HG03469 (cell line): ENCODE measurements at regions not wholly inside any gene's neighbourhood (a gene's known extent, or its start where the extent isn't known, plus 50 kb on each side); places are given as distances from the start of the nearest gene placed in this dataset.
A peak's percentile ranks its signal among the peaks of the same experiment; 100 is the strongest.
"Not testable (repeated sequence)": the region's sequence is repeated elsewhere in the genome, so short reads cannot be mapped to it uniquely, and the experiment has no call there.

Source experiments
- ATAC-seq: cut with Tn5 transposase; IDR thresholded peaks from one replicate; pipeline ENCODE4 v1.9.1; 2021; ENCODE audit warnings: mild to moderate bottlenecking, moderate library complexity, moderate number of reproducible peaks; ENCODE audit not compliant: unreplicated experiment

DNA sequence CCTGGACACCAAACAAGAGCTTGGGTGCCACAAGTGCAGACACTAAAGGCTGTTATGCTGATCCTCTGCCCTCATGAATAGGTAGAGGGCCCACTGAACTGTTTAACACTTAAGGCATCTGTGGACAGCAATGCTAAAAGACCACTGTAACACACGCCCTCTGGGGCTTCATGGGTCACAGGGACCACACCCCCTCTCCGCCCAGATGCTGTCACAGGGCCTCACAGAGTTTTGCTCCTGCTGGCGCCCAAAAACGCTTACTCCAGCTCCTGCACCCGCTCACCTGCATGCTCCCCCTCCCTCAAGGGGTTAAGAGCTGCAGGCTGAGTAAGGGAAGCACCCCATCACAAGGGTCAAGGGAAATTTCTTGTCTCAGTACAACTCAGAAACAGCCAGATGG is 141.8 kb upstream of the NUDT4 start:
- ATAC-seq = no peak

DNA sequence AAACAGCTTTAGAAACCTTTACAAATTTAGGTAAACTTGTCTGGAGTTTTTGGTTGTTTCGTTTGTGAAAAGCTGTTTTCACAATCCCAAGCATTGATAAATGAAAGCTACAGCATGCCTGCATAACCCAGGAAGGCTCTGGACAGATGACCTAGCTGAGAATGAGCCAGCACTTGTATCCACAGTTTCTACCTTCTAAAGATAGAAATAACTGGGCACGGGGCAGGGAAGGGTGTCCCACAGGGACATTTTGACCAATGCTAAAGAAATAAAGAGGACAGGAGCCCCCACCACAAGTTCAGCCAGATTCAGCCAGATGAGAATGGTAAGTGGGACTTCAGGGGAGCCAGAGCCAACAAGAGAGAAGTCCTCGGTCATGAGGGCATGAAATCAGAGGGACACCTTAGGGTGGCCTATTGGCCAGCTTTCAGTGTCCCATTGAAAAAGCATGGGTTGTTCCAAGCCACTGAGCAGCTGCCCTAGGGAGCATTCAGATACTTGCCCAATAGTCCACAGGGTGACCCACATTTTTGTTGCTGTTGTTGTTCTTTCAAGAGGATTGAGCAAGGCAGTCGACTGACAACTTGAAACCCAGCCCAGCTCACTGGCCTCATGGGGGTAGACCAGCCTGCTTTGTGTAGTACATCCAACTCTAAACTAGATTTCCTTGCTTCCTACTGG is 140.3 kb upstream of the NUDT4 start:
- ATAC-seq = no peak

DNA sequence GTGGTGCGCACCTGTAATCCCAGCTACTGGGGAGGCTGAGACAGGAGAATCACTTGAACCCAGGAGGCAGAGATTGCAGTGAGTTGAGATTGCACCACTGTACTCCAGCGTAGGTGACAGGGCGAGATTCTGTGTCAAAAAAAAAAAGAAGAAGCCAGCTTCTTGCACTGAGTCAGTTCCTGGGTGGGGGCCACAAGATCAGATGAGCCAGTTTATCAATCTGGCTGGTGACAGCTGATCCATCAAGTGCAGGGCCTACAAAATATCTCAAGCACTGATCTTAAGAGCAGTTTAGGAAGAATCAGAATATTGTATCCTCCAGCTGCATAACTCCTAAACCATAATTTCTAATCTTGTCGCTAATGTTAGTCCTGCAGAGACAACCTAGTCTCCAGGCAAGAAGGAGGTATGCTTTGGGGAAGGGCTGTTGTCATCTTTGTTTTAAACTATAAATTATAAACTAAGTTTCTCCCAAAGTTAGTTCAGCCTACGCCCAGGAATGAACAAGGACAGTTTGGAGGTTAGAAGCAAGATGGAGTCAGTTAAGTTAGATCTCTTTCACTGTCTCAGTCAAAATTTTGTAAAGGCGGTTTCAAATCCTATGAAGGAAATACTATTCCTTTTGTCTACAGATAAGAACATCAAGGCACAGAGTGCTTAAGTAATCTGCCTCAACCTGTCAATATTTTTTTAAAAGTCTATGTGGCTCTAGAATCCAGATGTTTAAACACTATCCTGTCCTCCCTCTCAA is 139.0 kb upstream of the NUDT4 start:
- ATAC-seq = not testable (repeated sequence)

DNA sequence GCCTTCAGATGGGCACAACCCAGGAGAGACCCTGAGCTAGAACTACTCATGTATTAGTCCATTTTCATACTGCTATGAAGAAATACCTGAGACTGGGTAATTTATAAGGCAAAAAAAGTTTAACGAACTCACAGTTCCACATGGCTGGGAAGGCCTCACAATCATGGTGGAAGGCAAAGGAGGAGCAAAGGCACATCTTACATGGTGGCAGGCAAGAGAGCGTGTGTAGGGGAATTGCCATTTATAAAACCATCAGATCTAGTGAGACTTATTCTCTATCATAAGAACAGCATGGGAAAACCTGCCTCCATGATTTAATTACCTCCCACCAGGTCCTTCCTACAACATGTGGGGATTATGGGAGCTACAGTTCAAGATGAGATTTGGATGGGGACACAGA is 137.9 kb upstream of the NUDT4 start:
- ATAC-seq = not testable (repeated sequence)

DNA sequence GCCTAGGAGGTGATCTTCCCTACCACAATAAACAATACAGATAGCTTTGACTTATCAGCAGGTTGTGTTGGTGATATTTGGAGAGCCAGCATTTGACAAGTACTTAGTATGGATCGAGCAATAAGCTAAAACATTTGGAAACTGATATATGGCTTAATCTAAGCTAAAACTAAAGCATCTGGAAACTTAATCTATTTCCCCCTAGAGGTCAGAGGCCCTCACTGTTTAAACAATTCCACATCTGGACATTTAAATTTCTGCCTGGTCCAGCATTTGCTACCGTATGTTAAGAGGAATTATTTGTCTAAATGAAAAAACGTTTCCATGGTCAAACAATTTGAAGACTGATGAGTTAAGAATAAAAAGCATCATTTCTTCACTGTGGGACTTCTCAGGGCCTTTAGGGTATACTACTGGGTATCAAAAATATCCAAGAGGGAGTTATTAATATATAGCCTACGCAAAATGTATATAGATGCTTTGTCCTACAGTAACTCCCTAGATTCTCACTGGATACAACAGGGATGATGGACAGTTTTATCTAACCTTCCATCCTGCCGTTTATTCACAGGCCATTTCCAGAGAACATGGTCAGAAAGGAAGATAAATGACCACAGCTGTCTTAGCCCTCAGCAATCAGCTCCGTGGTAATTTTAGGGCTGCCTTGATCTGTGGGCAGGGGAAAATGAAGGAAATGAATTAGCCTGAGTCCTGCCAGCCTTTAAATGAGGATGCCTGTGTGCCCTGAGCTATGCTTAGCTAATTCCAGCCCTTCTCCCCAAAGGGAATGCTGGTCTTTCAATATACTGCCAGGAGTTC is 135.4 kb upstream of the NUDT4 start:
- ATAC-seq = no peak

DNA sequence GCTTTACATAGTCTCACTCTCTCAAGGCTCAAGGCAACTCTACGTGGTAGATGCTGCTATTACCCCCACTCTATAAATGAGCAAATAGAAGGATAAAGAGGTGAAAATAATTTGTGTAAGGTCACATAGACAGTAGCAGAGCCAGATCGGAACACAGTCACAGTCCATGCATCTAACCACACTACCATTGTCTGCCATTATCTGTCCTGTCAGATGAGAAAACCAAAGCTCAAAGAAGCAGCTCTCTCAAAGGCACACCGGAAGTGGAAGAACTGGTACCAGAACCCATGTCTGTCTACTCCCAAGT is 134.4 kb upstream of the NUDT4 start:
- ATAC-seq = no peak

DNA sequence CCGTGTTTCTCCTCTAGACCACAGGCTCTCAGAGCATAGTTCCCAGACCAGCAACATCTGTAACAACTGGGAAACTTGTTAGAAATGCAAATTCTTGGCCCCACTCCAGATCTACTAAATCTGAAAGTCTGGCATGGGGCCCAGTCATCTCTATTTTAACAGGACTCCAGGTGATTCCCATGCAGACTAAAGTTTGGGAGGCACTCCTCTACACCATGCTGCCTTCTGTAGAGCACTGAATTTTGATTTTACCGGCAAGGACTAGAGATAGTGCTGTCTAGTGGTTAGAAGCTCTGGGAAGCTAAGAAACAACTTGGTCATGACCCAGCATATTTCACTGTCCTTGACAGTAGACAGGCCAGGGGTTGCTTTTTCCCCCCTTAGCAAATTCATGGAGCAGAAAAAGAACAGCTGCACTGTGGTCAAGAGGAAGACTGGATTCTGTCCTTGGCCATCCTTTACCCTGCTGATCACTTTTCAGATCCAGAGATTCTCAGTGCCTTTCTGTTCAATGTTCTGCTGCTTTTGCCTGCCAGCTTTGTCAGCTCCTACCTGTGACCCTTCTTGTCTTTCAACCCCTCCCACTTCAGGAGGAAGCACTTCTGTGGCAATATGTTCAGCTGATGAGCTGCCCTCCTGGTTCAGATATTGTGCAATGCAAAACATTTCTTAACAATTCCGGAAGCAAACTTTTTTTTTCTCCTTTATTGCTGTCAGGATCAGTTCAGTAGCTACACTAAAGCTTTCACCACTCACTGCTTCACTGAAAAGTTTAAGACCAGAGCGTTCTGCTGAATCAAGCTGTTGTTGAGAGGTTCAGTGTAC is 133.8 kb upstream of the NUDT4 start:
- ATAC-seq = no peak

DNA sequence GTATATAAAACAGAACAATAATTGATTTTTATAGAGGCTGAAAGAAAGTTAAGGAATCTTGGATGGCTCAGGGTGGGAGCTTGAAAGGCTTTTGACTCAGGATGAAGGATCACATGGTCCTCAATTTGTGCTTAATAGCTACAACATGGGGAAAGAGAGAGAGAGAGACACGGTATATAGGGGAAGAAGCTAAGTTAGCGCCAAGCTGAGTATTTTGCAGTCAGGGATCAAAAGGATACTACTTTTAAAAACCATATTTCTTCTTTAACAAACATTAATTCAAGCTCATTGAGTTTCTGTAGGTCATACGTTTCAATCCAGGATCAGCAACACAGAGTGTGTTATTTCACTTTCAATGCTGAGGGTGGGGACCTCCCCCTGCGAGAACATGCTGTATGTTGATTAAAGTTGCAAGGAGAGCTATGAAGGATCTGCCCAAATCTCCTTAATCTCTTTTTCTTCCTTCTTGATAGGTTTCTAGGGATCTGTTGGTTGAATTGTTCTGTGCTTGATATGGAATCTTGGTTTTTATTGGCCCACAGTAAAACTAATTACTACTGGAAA is 133.1 kb upstream of the NUDT4 start:
- no peak for ATAC-seq

DNA sequence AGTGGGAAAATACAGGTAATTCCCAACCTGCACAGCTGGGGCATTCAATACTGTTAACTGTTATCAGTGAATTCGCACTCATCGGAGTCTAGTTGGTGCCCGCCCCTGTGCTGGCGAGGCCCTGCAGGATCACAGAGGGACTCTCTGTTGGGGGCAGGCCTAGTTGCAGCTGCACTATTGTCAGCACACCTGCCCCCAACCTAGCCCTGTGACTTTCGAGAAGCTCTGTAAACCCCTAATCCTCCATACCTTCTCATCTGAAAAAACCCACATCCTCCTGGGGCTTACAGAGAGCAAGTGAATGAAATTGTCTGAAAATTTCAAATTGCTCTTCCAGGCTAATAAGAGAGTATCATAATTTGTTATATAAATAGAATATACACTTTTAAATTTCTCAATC is 132.2 kb upstream of the NUDT4 start:
- ATAC-seq = peak; percentile 48

DNA sequence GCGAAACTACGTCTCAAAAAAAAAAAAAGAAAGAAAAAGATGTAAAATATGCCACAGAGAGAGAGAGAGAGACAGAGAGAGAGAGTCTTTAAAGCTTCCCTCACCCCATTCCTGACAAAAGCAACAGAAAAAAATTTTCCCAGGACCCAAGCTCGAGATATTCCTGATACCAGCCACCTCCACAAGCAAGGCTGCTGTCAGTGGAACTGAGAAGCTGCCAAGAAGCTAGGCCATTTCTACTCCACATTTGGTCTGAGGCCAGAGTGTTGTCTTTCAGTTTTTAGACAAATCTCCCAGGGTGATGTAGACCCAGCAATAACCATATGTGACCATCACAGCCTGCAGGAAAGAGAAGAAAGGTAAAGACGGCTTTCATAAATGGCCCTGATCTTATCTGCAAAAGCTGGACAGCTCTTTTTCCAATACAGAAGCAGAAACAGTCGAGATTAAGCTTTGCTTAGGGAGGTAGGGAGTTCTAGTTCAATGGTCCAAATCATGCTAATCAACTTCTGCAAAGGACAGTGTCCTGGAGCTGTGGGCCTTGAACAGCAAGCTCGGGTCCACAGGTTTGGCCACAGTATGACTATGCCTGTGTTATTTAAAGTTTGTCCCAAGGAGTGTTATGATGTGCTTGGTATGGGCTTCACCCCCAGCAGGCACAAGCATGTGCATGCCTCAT is 130.3 kb upstream of the NUDT4 start:
- ATAC-seq = no peak

DNA sequence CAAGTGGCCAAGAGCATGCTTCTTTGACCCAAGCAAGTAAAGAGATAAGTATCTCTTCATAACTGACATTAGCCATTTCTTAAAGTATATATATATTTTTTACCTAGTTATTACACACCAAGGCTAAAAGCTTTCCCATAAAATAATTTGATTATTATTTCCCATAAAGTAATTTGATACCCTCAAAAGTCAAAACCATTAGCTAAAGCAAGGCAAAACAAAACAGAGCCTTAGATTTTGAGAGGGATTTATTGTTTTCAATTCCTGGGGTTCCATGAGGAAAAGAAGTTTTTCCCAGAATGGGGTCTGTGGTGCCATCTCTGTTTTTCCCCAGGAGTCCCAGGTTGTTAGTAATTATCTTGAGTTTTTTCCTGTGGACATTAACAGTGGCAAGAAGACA is 125.5 kb upstream of the NUDT4 start:
- no peak for ATAC-seq

DNA sequence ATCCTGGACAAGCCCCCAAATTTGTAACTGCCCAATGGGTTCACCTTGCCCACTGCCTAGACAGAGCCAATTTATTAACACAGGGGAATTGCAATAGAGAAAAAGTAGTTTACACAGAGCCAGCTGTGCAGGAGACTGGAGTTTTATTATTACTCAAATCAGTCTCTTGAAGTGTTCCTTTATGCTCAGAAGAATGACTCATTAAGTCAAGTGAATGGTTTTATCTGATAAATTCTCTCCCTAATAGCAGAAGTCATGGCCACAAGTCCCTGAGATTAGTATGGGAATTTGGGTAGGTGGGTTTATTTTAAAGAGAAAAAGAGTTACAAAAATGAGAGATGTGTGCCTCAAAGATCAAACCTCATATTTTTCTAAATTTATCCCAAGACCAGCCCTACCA is 122.8 kb upstream of the NUDT4 start:
- no peak for ATAC-seq

DNA sequence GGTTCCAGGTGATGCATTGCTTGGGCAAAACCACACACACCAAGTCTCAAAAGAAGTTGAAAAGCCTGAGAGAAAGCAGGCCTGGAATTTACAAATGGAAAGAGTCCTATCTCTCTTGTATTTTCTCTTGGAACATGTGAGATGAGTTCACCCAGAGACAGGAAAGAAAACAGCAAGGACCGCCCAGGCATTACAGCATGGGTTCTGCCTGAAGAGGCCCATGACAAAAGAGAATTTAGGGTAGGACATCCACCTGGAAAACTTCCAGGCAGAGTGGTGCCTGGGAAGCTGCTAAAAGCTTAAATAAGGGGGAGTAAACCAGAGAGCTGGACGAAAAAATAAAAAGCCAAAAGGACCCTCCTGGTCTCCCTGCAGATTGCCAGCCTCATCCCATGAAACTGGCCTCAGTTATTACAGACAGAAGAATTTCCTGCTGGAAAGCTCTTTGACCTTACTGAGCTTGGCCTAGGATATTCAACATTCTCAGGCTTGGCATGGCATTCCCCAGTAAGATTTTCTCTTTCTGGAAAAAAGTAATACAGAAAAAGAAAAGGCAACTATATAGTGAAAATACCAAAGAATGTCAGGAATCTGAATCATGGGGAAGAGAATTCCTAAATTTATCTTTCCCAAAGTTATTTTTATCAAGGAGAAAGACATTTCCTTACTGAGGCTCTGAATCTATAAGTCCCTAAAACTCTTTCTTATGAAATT is 121.3 kb upstream of the NUDT4 start:
- ATAC-seq = no peak

DNA sequence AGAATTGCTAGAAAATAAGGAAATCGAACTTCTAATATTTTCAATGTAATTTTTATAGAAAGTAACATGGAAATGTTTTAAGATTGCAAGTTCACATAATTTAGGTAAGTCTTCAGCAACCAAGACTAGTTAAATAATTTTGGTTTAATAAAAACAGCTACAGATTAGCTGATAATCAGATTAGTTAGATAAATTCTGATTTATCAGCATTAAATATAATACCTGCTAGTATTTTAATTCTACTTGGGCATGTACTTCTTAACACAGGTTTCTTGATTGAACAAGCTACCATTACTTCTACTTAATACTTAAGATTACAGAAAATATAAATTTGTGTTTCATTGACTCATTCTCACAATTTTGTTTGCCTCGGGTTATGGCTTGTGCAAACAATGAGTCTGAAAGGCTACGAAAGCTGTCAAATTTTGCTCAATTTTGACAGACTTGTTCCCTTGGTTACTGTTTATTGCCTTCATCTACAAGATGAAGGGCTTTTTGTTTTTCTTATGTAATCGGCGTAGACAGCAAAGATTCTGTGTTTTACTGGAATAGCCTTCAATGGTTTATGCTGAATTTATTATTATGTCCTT is 116.1 kb upstream of the NUDT4 start:
- ATAC-seq = no peak

DNA sequence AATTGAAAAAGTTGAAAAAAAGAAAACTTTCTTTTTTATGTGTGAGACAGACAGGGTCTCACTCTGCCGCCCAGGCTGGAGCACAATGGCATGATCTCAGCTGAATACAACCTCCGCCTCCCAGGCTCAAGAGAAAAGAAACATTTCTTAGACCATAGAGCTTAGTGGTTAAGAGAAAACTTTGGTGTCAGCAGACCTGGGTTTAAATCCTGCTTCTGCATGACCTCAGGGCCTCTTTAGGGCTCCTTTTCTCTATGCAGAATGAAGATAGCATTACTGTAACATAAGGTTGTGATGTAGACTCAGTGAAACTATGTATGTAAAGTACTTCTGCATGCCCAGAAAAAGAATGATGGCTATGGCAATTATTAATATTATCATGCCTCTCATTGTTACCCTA is 104.7 kb upstream of the NUDT4 start:
- no peak for ATAC-seq

DNA sequence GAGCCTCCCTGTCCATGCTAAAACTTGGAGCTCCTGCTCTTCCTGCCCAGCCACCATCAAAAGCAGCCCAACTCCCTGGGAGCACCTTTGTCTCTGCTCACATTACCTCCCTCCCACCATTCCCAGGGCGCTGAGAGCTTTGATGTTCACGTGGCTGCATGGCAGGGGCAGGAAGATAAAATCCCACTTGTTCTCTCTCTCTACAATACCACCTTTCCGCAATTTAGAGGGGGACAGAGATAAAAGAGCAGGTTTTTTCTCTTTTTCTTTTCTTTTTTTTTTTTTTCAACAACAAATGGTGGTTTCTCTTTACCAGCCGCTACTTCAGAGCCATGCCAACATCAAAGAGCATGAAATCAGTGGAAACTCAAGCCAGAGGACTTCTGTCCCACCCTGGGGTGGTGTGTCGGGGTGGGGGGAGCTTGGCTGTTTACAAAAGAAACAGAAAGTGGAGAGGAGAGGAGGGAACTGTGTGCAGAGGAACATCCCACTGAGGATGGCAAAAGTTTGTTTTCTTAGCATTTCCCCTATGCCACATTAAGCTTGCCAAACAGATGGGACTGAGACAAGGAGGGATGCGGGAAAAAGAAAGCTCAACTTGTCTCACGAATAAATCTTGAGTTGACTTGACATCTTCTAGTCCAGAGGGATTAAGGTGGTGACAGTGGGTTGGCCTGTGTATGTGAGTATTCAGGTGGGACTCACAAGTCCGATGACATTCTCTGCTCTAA is 103.7 kb upstream of the NUDT4 start:
- no peak for ATAC-seq

DNA sequence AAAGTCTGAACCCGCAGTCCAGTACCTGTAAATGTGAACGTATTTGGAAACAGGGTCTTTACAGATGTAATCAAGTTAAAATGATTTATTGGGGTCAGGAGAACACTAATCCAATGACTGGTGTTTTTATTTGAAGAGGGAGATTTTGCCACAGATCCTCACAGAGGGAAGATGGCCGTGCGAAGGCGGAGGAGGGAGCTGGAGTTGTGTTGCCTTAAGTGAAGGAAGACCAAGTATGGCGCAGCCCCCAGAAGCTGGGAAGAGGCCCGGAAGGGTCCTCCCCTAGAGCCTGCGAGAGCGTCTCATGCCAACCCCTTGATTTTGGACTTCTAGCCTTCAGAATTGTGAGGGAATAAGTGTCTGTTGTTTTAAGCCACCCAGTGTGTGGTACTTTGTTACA is 102.8 kb upstream of the NUDT4 start:
- no peak for ATAC-seq

DNA sequence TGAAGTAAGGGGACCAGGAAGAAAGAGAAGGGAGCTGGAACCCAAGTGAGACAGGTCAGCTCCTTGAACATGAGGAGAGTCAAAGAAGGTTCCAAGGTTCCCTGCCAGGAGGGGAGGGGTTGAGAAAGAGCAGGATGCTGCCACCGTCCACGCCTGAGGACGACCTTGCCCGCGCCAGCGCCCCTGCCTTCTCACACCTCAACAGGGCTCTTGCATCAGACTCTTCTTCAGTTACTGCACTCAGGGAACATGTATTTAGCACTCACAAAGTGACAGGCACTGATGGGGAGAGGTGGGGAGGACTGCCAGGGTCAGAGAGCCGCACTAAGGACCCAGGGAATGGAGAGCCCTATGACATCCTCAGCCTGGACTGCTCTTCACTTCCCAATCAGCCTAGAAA is 102.1 kb upstream of the NUDT4 start:
- no peak for ATAC-seq
